GM12874 (cell line): ENCODE measurements at regions not wholly inside any gene's neighbourhood (a gene's known extent, or its start where the extent isn't known, plus 50 kb on each side); places are given as distances from the start of the nearest gene placed in this dataset.

Experiments used
- CTCF ChIP-seq: IDR thresholded peaks from 2 replicates; pipeline ENCODE4 v1.5.1; 2011; ENCODE audit warnings: low read depth, mild to moderate bottlenecking, control low read depth, low read length, moderate library complexity; ENCODE audit not compliant: insufficient read depth

GRCh38 chr3:83224101-83224868 lies 1462.8 kb upstream of the GBE1 start:
- TF ChIP-seq CTCF, result no peak

- TF ChIP-seq CTCF, result no peak
Observed at GRCh38 chr3:83218383-83219200, 1457.1 kb upstream of the GBE1 start.

- no peak for TF ChIP-seq CTCF
Observed at GRCh38 chr3:83216919-83217594, 1455.6 kb upstream of the GBE1 start.

- no peak for TF ChIP-seq CTCF
Observed at GRCh38 chr3:83195243-83195642, 1433.8 kb upstream of the GBE1 start.

- no peak for TF ChIP-seq CTCF
Observed at GRCh38 chr3:83193526-83193925, 1432.1 kb upstream of the GBE1 start.

- no peak for TF ChIP-seq CTCF
Observed at GRCh38 chr3:83189634-83190033, 1428.2 kb upstream of the GBE1 start.

GRCh38 chr3:83169473-83169872 lies 1408.0 kb upstream of the GBE1 start:
- TF ChIP-seq CTCF, result no peak
